Muscle layer of duodenum (tissue), 2 donors: ENCODE measurements at regions not wholly inside any gene's neighbourhood (a gene's known extent, or its start where the extent isn't known, plus 50 kb on each side); places are given as distances from the start of the nearest gene placed in this dataset.

Experiments
- H3K27ac ChIP-seq: one replicate; pipeline ENCODE4 v1.7.0; 2013; ENCODE audit warnings: mild to moderate bottlenecking, low read length
- H3K27me3 ChIP-seq: one replicate; pipeline ENCODE4 v1.7.0; 2013; ENCODE audit warnings: low read depth, mild to moderate bottlenecking, control low read depth, low read length
- H3K36me3 ChIP-seq, 2 donors: one replicate each; pipeline ENCODE4 v1.7.0; 2013; ENCODE audit warnings: low read length in 2 of 2, control low read depth in 1 of 2, mild to moderate bottlenecking in 1 of 2; ENCODE audit not compliant: insufficient read depth in 2 of 2, control insufficient read depth in 1 of 2
- H3K4me1 ChIP-seq, 2 donors: one replicate each; pipeline ENCODE4 v1.7.0; 2013; ENCODE audit warnings: low read length in 2 of 2, mild to moderate bottlenecking in 2 of 2, control low read depth in 1 of 2, moderate library complexity in 1 of 2; ENCODE audit not compliant: insufficient read depth in 2 of 2, control insufficient read depth in 1 of 2
- H3K4me3 ChIP-seq, 2 donors: one replicate each; pipeline ENCODE4 v1.7.0; 2013; ENCODE audit warnings: low read length in 2 of 2, low read depth in 1 of 2, mild to moderate bottlenecking in 1 of 2
- H3K9me3 ChIP-seq, 2 donors: one replicate each; pipeline ENCODE4 v1.7.0; 2013; ENCODE audit warnings: low read length in 2 of 2, control low read depth in 1 of 2, mild to moderate bottlenecking in 1 of 2; ENCODE audit not compliant: control insufficient read depth in 1 of 2
- donor health status: healthy.

DNA sequence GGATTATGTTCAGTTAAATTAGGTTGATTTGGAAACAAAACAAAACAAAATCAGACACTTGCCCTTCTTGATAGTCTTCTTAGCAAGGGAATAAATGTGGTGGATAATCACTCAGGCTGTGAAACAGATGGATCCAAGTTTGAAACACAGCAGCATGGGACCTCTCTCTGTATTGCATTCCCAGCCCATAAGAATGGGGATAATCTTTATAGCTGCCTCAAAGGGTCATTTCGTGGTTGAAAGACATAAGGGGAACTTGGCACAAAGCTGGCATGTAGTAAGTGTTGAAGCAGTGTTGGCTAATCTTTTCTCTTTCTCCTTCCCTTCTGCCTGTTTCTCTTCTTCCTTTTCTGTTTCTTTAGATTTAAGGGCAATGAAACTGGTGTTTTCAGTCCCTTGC is 333.9 kb upstream of the TLE4 start:
- Histone ChIP-seq H3K9me3 (no peaks in the 10 kb centered on the region), H3K27me3 (no peaks in the 10 kb centered on the region), H3K36me3 (no peaks in the 10 kb centered on the region), H3K4me3 (no peak overlapping the region), H3K4me1 (no peaks in the 10 kb centered on the region), H3K27ac (no peak overlapping the region)

- no peak overlapping the region for H3K27ac ChIP-seq
- H3K36me3 ChIP-seq, result no peaks in the 10 kb centered on the region
- no peaks in the 10 kb centered on the region for H3K9me3 ChIP-seq
- H3K4me3 ChIP-seq, result no peak overlapping the region
- H3K4me1 ChIP-seq, result no peaks in the 10 kb centered on the region
- H3K27me3 ChIP-seq, result no peaks in the 10 kb centered on the region
These were observed 331.0 kb upstream of the TLE4 start for GRCh38 chr9:79240774-79241173.

DNA sequence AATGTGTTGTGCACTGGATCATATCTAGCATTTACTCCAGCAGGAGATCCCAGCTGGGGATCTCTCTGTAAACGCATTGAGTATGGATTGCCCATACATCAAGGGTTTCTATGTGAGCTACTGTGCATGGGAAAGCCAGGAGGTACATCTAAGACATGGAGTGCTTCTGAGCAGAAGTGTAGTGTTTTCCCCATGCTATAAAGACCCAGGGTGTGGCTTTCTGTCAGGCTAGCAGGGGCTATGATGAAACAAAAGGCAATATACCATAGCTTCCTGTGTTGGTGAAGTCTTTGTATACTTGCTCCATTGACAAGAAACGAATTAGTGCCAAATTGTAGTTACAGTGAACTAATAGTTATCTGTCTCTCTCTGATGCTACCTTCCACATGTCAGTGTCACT is 329.3 kb upstream of the TLE4 start:
- H3K27ac ChIP-seq, result no peak overlapping the region
- H3K4me1 ChIP-seq, result no peaks in the 10 kb centered on the region
- no peaks in the 10 kb centered on the region for H3K9me3 ChIP-seq
- no peaks in the 10 kb centered on the region for H3K27me3 ChIP-seq
- H3K36me3 ChIP-seq, result no peaks in the 10 kb centered on the region
- no peak overlapping the region for H3K4me3 ChIP-seq

DNA sequence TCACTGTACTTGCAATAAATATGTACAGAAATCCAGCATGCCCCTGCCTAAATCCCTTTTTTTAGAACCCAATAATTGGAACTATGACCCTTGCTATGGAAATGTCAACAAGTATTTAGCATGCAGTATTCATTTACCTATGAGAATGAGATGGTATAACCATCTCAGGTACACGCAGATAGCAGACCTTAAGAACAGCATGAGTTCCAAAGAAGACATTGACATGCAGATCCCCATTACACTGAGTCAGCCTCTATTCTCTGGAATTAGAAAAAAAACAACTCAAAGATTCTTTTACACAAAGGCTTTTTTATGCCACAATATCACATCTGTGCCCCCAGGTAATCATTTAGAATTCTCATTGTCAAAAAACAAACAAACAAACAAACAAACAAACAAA is 325.6 kb upstream of the TLE4 start:
- no peak overlapping the region for H3K27ac ChIP-seq
- H3K4me3 ChIP-seq, result no peak overlapping the region
- H3K36me3 ChIP-seq, result no peaks in the 10 kb centered on the region
- H3K27me3 ChIP-seq, result no peaks in the 10 kb centered on the region
- no peaks in the 10 kb centered on the region for H3K9me3 ChIP-seq
- H3K4me1 ChIP-seq, result no peaks in the 10 kb centered on the region

DNA sequence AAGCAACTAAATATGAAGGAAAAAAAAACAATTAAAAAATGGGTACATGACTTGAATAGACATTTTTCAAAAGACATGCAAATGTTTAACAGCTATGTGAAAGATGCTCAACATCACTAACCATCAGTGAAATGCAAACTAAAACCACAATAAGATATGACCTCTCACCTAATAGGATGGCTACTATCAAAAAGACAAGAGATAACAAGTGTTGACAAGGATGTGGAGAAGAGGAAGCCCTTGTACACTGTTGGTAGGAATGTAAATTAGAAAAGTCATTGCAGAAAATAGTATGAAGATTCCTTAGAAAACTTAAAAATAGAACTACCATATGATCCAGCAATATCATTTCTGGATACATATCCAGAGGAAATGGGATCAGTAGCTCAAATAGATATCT is 324.7 kb upstream of the TLE4 start:
- Histone ChIP-seq H3K27me3 (no peaks in the 10 kb centered on the region), H3K9me3 (no peaks in the 10 kb centered on the region), H3K36me3 (no peaks in the 10 kb centered on the region), H3K4me1 (no peaks in the 10 kb centered on the region), H3K27ac (no peak overlapping the region), H3K4me3 (no peak overlapping the region)

- peaks cover 4% of the 10 kb centered on the region for H3K27me3 ChIP-seq
- H3K4me1 ChIP-seq, result no peaks in the 10 kb centered on the region
- no peak overlapping the region for H3K27ac ChIP-seq
- H3K9me3 ChIP-seq, result no peaks in the 10 kb centered on the region
- H3K36me3 ChIP-seq, result no peaks in the 10 kb centered on the region
- H3K4me3 ChIP-seq, result no peak overlapping the region
These were observed 321.0 kb upstream of the TLE4 start for GRCh38 chr9:79250806-79251205.

GRCh38 chr9:79254900-79255650 is 316.7 kb upstream of the TLE4 start:
- H3K36me3 ChIP-seq, result no peaks in the 10 kb centered on the region
- H3K27ac ChIP-seq, result no peak overlapping the region
- H3K9me3 ChIP-seq, result no peaks in the 10 kb centered on the region
- H3K4me1 ChIP-seq, result peaks cover 0 to 4% of the 10 kb centered on the region in 2 donors
- no peak overlapping the region for H3K4me3 ChIP-seq
- peaks cover 4% of the 10 kb centered on the region for H3K27me3 ChIP-seq

DNA sequence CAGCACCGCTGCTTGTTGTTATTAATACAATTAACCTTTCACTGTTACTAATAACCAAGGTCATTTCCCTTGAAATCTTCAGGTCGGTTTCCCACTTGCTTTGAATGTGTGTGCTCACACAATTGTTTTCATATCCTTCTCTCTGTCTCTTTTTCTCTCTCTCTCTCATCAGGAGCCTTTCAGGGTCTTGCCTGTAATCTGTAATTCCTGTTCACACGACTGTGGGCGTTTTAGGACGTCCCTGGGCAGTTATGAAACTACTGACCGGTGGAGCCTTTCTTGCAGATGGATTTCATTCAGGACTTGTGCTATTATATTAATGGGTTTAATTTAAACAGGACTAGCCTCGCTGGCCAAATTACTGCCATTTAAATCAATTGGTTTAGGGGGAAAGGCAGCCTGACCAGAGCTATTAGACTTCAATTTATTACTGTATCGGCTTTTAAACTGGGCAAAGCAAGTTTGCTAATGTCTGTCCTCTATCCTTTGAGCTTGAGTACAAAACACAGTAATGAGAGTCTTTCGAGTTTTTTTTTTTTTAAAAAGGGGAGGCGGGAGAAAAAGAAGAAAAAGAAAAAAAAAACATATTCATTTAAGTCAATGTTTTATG is 316.0 kb upstream of the TLE4 start:
- Histone ChIP-seq H3K36me3 (no peaks in the 10 kb centered on the region), H3K4me3 (no peak overlapping the region), H3K9me3 (no peaks in the 10 kb centered on the region), H3K27me3 (peaks cover 4% of the 10 kb centered on the region), H3K27ac (no peak overlapping the region), H3K4me1 (peaks cover 0 to 4% of the 10 kb centered on the region in 2 donors)

DNA sequence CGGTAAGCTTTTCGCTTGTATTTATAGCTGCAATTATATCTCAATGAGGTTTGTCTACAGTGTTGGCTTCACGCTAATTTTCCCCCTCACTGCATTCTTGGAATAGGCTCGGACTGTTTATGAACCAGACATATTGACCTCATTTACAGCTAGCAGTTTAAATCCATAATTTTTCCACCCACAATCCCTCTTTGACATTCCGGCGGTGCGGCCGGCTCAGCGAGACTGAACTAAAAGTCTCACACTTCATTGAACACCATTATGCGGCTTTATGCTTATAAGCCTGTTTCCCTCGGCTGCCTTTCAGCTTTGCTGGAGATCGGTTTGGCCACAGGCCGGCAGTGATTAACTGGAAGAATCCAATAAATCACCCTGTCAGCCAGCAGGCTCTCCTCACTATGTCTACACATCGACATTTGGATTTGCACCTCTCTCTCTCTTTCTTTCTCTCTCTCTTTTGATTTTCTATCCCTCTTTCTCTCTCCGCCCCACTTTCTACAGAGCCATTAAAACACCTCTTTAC is 315.0 kb upstream of the TLE4 start:
- Histone ChIP-seq H3K27me3 (peaks cover 4% of the 10 kb centered on the region), H3K4me1 (peaks cover 0 to 4% of the 10 kb centered on the region in 2 donors), H3K27ac (no peak overlapping the region), H3K9me3 (no peaks in the 10 kb centered on the region), H3K4me3 (peak overlapping the region; percentile 11 to 27), H3K36me3 (no peaks in the 10 kb centered on the region)

GRCh38 chr9:79257228-79257781 is 314.5 kb upstream of the TLE4 start:
- Histone ChIP-seq H3K36me3 (no peaks in the 10 kb centered on the region), H3K4me1 (peaks cover 0 to 4% of the 10 kb centered on the region in 2 donors), H3K9me3 (no peaks in the 10 kb centered on the region), H3K27ac (no peak overlapping the region), H3K27me3 (peaks cover 4% of the 10 kb centered on the region), H3K4me3 (peak overlapping the region; percentile 11 to 27)

- Histone ChIP-seq H3K27ac (no peak overlapping the region), H3K36me3 (no peaks in the 10 kb centered on the region), H3K4me3 (peak overlapping the region in 1 of 2 donors; percentile 27), H3K27me3 (peaks cover 4% of the 10 kb centered on the region), H3K4me1 (peaks cover 0 to 4% of the 10 kb centered on the region in 2 donors), H3K9me3 (no peaks in the 10 kb centered on the region)
These were observed 313.9 kb upstream of the TLE4 start for GRCh38 chr9:79257790-79258351.
